OCI-LY7 (cell line): ENCODE measurements at regions not wholly inside any gene's neighbourhood (a gene's known extent, or its start where the extent isn't known, plus 50 kb on each side); places are given as distances from the start of the nearest gene placed in this dataset.

Source experiments
- EZH2phosphoT487 ChIP-seq: fragments of 200-600 bp; sonication (generic); IDR thresholded peaks from 2 replicates; pipeline ENCODE4 v1.6.1; 2018; ENCODE audit warnings: low read depth, borderline replicate concordance, mild to moderate bottlenecking, mixed run types, antibody characterized with exemption, low read length, moderate library complexity, mixed read lengths
- TF ChIP-seq, protein P1 (sequence below): fragments of 200-600 bp; sonication (generic); conservative IDR thresholded peaks from 2 replicates; pipeline ENCODE4 v1.5.1; 2014; ENCODE audit warnings: mild to moderate bottlenecking, antibody characterized with exemption, low read length, moderate library complexity, mixed read lengths

- TF ChIP-seq, protein P1, sequence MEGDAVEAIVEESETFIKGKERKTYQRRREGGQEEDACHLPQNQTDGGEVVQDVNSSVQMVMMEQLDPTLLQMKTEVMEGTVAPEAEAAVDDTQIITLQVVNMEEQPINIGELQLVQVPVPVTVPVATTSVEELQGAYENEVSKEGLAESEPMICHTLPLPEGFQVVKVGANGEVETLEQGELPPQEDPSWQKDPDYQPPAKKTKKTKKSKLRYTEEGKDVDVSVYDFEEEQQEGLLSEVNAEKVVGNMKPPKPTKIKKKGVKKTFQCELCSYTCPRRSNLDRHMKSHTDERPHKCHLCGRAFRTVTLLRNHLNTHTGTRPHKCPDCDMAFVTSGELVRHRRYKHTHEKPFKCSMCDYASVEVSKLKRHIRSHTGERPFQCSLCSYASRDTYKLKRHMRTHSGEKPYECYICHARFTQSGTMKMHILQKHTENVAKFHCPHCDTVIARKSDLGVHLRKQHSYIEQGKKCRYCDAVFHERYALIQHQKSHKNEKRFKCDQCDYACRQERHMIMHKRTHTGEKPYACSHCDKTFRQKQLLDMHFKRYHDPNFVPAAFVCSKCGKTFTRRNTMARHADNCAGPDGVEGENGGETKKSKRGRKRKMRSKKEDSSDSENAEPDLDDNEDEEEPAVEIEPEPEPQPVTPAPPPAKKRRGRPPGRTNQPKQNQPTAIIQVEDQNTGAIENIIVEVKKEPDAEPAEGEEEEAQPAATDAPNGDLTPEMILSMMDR: no peak
- no peak for TF ChIP-seq EZH2phosphoT487
Observed at GRCh38 chr15:61721418-61721817, 338.8 kb downstream of the VPS13C start.
